Brain pericyte (primary cell): ENCODE measurements at regions not wholly inside any gene's neighbourhood (a gene's known extent, or its start where the extent isn't known, plus 50 kb on each side); places are given as distances from the start of the nearest gene placed in this dataset.

ENCODE experiments used
- DNase-seq: peaks from one replicate; pipeline ENCODE4 v3.0.0-alpha.2; 2012; ENCODE audit warnings: low read depth, low spot score

GRCh38 chr2:41393621-41394020 lies 654.2 kb upstream of the PKDCC start:
- DNase-seq = no peak

- no peak for DNase-seq
Observed at GRCh38 chr2:41394541-41394940, 653.3 kb upstream of the PKDCC start.

- no peak for DNase-seq
Observed at GRCh38 chr2:41395692-41396091, 652.1 kb upstream of the PKDCC start.

- DNase-seq = no peak
Observed at GRCh38 chr2:41399437-41400087, 648.3 kb upstream of the PKDCC start.

GRCh38 chr2:41400088-41400665 lies 647.6 kb upstream of the PKDCC start:
- no peak for DNase-seq

GRCh38 chr2:41405441-41405840 lies 642.4 kb upstream of the PKDCC start:
- no peak for DNase-seq

- no peak for DNase-seq
Observed at GRCh38 chr2:41409328-41409727, 638.5 kb upstream of the PKDCC start.

GRCh38 chr2:41410011-41410410 lies 637.8 kb upstream of the PKDCC start:
- no peak for DNase-seq

GRCh38 chr2:41413813-41414485 lies 633.9 kb upstream of the PKDCC start:
- no peak for DNase-seq

GRCh38 chr2:41414486-41415230 lies 633.2 kb upstream of the PKDCC start:
- no peak for DNase-seq

- DNase-seq = no peak
Observed at GRCh38 chr2:41417511-41417910, 630.3 kb upstream of the PKDCC start.

- no peak for DNase-seq
Observed at GRCh38 chr2:41420219-41420618, 627.6 kb upstream of the PKDCC start.

- no peak for DNase-seq
Observed at GRCh38 chr2:41420872-41421271, 626.9 kb upstream of the PKDCC start.

GRCh38 chr2:41431756-41432155 lies 616.1 kb upstream of the PKDCC start:
- peak; percentile 0 for DNase-seq

GRCh38 chr2:41432459-41432858 lies 615.4 kb upstream of the PKDCC start:
- no peak for DNase-seq

- DNase-seq = no peak
Observed at GRCh38 chr2:41434991-41435390, 612.8 kb upstream of the PKDCC start.

- no peak for DNase-seq
Observed at GRCh38 chr2:41441958-41442357, 605.9 kb upstream of the PKDCC start.

- DNase-seq = no peak
Observed at GRCh38 chr2:41445865-41446264, 602.0 kb upstream of the PKDCC start.

GRCh38 chr2:41446266-41446665 lies 601.6 kb upstream of the PKDCC start:
- DNase-seq = no peak

- no peak for DNase-seq
Observed at GRCh38 chr2:41448221-41448620, 599.6 kb upstream of the PKDCC start.

GRCh38 chr2:41457026-41457425 lies 590.8 kb upstream of the PKDCC start:
- no peak for DNase-seq

GRCh38 chr2:41460661-41461060 lies 587.2 kb upstream of the PKDCC start:
- DNase-seq = no peak
